Endodermal cell (in vitro differentiated cells): ENCODE measurements at regions not wholly inside any gene's neighbourhood (a gene's known extent, or its start where the extent isn't known, plus 50 kb on each side); places are given as distances from the start of the nearest gene placed in this dataset.

Experiments used
- DNase-seq: peaks from one replicate; pipeline ENCODE4 v3.0.0-alpha.2; 2017
- H3K27ac ChIP-seq: 2 replicates; pipeline ENCODE4 v1.5.1; 2013; ENCODE audit warnings: mild to moderate bottlenecking, low read depth, low read length, moderate library complexity
- H3K27me3 ChIP-seq: 2 replicates; pipeline ENCODE4 v1.6.1; 2013; ENCODE audit warnings: mild to moderate bottlenecking, low read length, moderate library complexity; ENCODE audit not compliant: insufficient read depth, control insufficient read depth, poor library complexity, severe bottlenecking
- H3K36me3 ChIP-seq: 2 replicates; pipeline ENCODE4 v1.7.0; 2013; ENCODE audit warnings: mild to moderate bottlenecking, low read length, moderate library complexity; ENCODE audit not compliant: control insufficient read depth, insufficient read depth
- H3K4me1 ChIP-seq: one replicate; pipeline ENCODE4 v1.7.0; 2013; ENCODE audit warnings: low read length; ENCODE audit not compliant: control insufficient read depth, insufficient read depth
- H3K4me3 ChIP-seq: 2 replicates; pipeline ENCODE4 v1.5.1; 2013; ENCODE audit warnings: mild to moderate bottlenecking, low read length, moderate library complexity
- H3K9ac ChIP-seq: 2 replicates; pipeline ENCODE4 v1.6.1; 2013; ENCODE audit warnings: mild to moderate bottlenecking, low read length, moderate library complexity; ENCODE audit not compliant: poor library complexity, severe bottlenecking; ENCODE audit errors: extremely low read depth
- H3K9me3 ChIP-seq: 2 replicates; pipeline ENCODE4 v1.6.1; 2013; ENCODE audit warnings: mild to moderate bottlenecking, low read length, moderate library complexity; ENCODE audit not compliant: control insufficient read depth
- H3K27ac Mint-ChIP-seq: 2 replicates; pipeline ENCODE4 v1.8.0; 2020; ENCODE audit warnings: mixed read lengths
- H3K27me3 Mint-ChIP-seq: 2 replicates; pipeline ENCODE4 v1.8.0; 2021; ENCODE audit warnings: mild to moderate bottlenecking, mixed read lengths; ENCODE audit not compliant: insufficient read depth
- H3K36me3 Mint-ChIP-seq: 2 replicates; pipeline ENCODE4 v1.8.0; 2020; ENCODE audit warnings: low read depth, mixed read lengths
- H3K4me1 Mint-ChIP-seq: 2 replicates; pipeline ENCODE4 v1.8.0; 2020; ENCODE audit warnings: mixed read lengths
- H3K4me3 Mint-ChIP-seq: 2 replicates; pipeline ENCODE4 v1.8.0; 2020; ENCODE audit warnings: mild to moderate bottlenecking, moderate library complexity, mixed read lengths
- H3K9me3 Mint-ChIP-seq: 2 replicates; pipeline ENCODE4 v1.8.0; 2020; ENCODE audit warnings: mild to moderate bottlenecking, mixed read lengths
- CTCF ChIP-seq: fragments of 200-600 bp; sonication (generic); conservative IDR thresholded peaks from 2 replicates; pipeline ENCODE4 v1.5.0; 2021; ENCODE audit warnings: antibody characterized with exemption, mild to moderate bottlenecking
- WGBS, 2 experiments: methylation state at CpG; one replicate each; pipeline versions ENCODE4 v1.1.5 to v1.1.7; 2013; ENCODE audit warnings: missing lambda C conversion rate in 2 of 2, mixed read lengths in 1 of 2; ENCODE audit not compliant: insufficient coverage in 1 of 2, insufficient read length in 1 of 2; 5-methylcytosine and 5-hydroxymethylcytosine counted together

- Mint-ChIP-seq H3K36me3 (no peaks in the 10 kb centered on the region), H3K9me3 (no peaks in the 10 kb centered on the region), H3K4me3 (no peak overlapping the region), H3K4me1 (no peaks in the 10 kb centered on the region), H3K27ac (no peak overlapping the region), H3K27me3 (no peaks in the 10 kb centered on the region)
- no peak for TF ChIP-seq CTCF
- no peaks in the 10 kb centered on the region for H3K4me1 ChIP-seq
- no peak overlapping the region for H3K9ac ChIP-seq
- H3K4me3 ChIP-seq, result no peak overlapping the region
- no peak overlapping the region for H3K27ac ChIP-seq
- no peaks in the 10 kb centered on the region for H3K9me3 ChIP-seq
- H3K36me3 ChIP-seq, result no peaks in the 10 kb centered on the region
- 94 to 100% methylated on average over 1 to 2 of the region's 2 CpGs for WGBS, 2 experiments
- DNase-seq, result no peak
- H3K27me3 ChIP-seq, result no peaks in the 10 kb centered on the region
Observed at GRCh38 chr1:191414981-191415640, 743.2 kb upstream of the RGS18 start.

GRCh38 chr1:191419842-191420241, 738.4 kb upstream of the RGS18 start:
- Mint-ChIP-seq H3K27me3 (no peaks in the 10 kb centered on the region), H3K4me3 (no peak overlapping the region), H3K36me3 (no peaks in the 10 kb centered on the region), H3K9me3 (no peaks in the 10 kb centered on the region), H3K27ac (no peak overlapping the region), H3K4me1 (no peaks in the 10 kb centered on the region)
- H3K27me3 ChIP-seq, result no peaks in the 10 kb centered on the region
- WGBS, 2 experiments, result 96% methylated on average over 1 of the region's 1 CpG; no CpG with 5 or more reads in 1 of the 2 experiments
- no peak overlapping the region for H3K27ac ChIP-seq
- H3K4me3 ChIP-seq, result no peak overlapping the region
- H3K9me3 ChIP-seq, result no peaks in the 10 kb centered on the region
- no peak for TF ChIP-seq CTCF
- no peak overlapping the region for H3K9ac ChIP-seq
- no peaks in the 10 kb centered on the region for H3K4me1 ChIP-seq
- DNase-seq, result no peak
- H3K36me3 ChIP-seq, result no peaks in the 10 kb centered on the region

- H3K36me3 Mint-ChIP-seq, result no peaks in the 10 kb centered on the region
Observed at GRCh38 chr1:191427593-191427992, 730.7 kb upstream of the RGS18 start.

More at GRCh38 chr1:191427593-191427992, 730.7 kb upstream of the RGS18 start:
- Mint-ChIP-seq H3K27me3 (no peaks in the 10 kb centered on the region), H3K4me3 (no peak overlapping the region), H3K4me1 (no peaks in the 10 kb centered on the region), H3K9me3 (peaks cover 7% of the 10 kb centered on the region), H3K27ac (no peak overlapping the region)
- WGBS, 2 experiments, result 95 to 96% methylated on average over 2 to 3 of the region's 3 CpGs
- Histone ChIP-seq H3K36me3 (no peaks in the 10 kb centered on the region), H3K4me3 (no peak overlapping the region), H3K27ac (no peak overlapping the region), H3K4me1 (peaks cover under 1% of the 10 kb centered on the region), H3K27me3 (no peaks in the 10 kb centered on the region), H3K9me3 (no peaks in the 10 kb centered on the region), H3K9ac (no peak overlapping the region)
- no peak for TF ChIP-seq CTCF
- no peak for DNase-seq
